ENCODE measurements at regions not wholly inside any gene's neighbourhood (a gene's known extent, or its start where the extent isn't known, plus 50 kb on each side); places are given as distances from the start of the nearest gene placed in this dataset.

DNA sequence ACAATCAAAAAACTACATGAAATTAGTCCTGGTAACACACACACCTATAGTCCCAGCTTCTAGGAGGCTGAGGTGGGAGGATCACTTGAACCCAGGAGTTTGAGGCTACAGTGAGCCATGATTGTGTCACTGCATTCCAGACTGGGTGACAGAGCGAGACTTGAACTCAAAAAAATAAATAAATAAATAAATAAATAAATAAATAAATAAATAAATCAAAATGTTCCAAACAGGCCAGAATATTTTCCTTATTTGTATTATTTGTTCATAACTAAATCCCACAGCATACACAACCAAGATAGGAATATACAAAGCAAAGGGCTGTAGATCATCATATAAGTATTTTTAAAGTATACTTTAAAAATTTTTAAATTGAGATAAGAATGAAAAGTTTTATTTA, 537.2 kb upstream of the CDH8 start:
- no peaks in the 10 kb centered on the region for H3K27me3 Mint-ChIP-seq (ENCODE audit: low read depth)
- H3K4me3 Mint-ChIP-seq: no peak overlapping the region
- H2AFZ ChIP-seq (ENCODE audit: low read length): no peak overlapping the region
- no peaks in the 10 kb centered on the region for H3K23me2 ChIP-seq (ENCODE audit: insufficient read length, low read depth, low read length, poor library complexity, severe bottlenecking)
- no peaks in the 10 kb centered on the region for H3K9me3 ChIP-seq (ENCODE audit: control insufficient read depth, low read depth, low read length)
- no peak overlapping the region for H3K18ac ChIP-seq (ENCODE audit: insufficient read length, low read depth, low read length)
- H4K8ac ChIP-seq (replicated peaks; ENCODE audit: insufficient read length, low read depth, low read length): no peak overlapping the region
- no peak overlapping the region for H2BK5ac ChIP-seq (ENCODE audit: insufficient read length, low read length)
- H3K9ac ChIP-seq (ENCODE audit: extremely low read depth, insufficient read length, low read length): no peak overlapping the region
- H4K91ac ChIP-seq (ENCODE audit: insufficient read length, low read depth, low read length): no peak overlapping the region
- H4K20me1 ChIP-seq (ENCODE audit: control insufficient read depth, insufficient read depth, insufficient read length): no peaks in the 10 kb centered on the region
- no peak overlapping the region for H3T11ph ChIP-seq (ENCODE audit: low read length)
- no peak overlapping the region for H3K23ac ChIP-seq (ENCODE audit: insufficient read length, low read depth, low read length)
- H3K56ac ChIP-seq (ENCODE audit: insufficient read length, low read depth, low read length): no peak overlapping the region
- H2AK5ac ChIP-seq (ENCODE audit: insufficient read length, low read length): no peak overlapping the region
- H3K4me1 ChIP-seq (ENCODE audit: insufficient read depth, low read length): no peaks in the 10 kb centered on the region
- no peak overlapping the region for H3K4ac ChIP-seq (ENCODE audit: low read depth, low read length)
- no peak overlapping the region for H3K27ac ChIP-seq (ENCODE audit: insufficient read length, low read depth, low read length)
- H2BK20ac ChIP-seq (ENCODE audit: low read depth, low read length, poor library complexity, severe bottlenecking): no peak overlapping the region
- no peaks in the 10 kb centered on the region for H3K4me1 Mint-ChIP-seq
- H3K4me2 ChIP-seq (ENCODE audit: insufficient read depth, insufficient read length, low read length): no peak overlapping the region
- H2BK12ac ChIP-seq (ENCODE audit: insufficient read length, low read depth, low read length): no peak overlapping the region
- no peak overlapping the region for H4K5ac ChIP-seq (ENCODE audit: insufficient read length, low read depth, low read length)
- no peak overlapping the region for H2BK15ac ChIP-seq (ENCODE audit: low read depth, low read length)
- no peaks in the 10 kb centered on the region for H3K9me3 Mint-ChIP-seq
- H3K14ac ChIP-seq (ENCODE audit: insufficient read depth, low read length): no peak overlapping the region
- DNase-seq: no peak
- H3K27me3 ChIP-seq (ENCODE audit: insufficient read depth, low read length): no peaks in the 10 kb centered on the region
- no CpG with 5 or more reads among the region's 1 CpG for WGBS (ENCODE audit: extremely low coverage, insufficient read length, low lambda C conversion rate)
- H3K27ac Mint-ChIP-seq: no peak overlapping the region
- H3K36me3 Mint-ChIP-seq (ENCODE audit: insufficient read depth in 1 of 3, low read depth in 3 of 3): no peaks in the 10 kb centered on the region; a peak in 1 of 7 replicates
- H3K79me2 ChIP-seq (ENCODE audit: insufficient read depth, low read length): no peaks in the 10 kb centered on the region
- TF ChIP-seq, protein P1, sequence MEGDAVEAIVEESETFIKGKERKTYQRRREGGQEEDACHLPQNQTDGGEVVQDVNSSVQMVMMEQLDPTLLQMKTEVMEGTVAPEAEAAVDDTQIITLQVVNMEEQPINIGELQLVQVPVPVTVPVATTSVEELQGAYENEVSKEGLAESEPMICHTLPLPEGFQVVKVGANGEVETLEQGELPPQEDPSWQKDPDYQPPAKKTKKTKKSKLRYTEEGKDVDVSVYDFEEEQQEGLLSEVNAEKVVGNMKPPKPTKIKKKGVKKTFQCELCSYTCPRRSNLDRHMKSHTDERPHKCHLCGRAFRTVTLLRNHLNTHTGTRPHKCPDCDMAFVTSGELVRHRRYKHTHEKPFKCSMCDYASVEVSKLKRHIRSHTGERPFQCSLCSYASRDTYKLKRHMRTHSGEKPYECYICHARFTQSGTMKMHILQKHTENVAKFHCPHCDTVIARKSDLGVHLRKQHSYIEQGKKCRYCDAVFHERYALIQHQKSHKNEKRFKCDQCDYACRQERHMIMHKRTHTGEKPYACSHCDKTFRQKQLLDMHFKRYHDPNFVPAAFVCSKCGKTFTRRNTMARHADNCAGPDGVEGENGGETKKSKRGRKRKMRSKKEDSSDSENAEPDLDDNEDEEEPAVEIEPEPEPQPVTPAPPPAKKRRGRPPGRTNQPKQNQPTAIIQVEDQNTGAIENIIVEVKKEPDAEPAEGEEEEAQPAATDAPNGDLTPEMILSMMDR (conservative IDR thresholded peaks at IDR 0.05): no peak
- H2BK120ac ChIP-seq (ENCODE audit: low read depth, low read length, poor library complexity, severe bottlenecking): no peak overlapping the region
- H3K79me1 ChIP-seq (ENCODE audit: insufficient read depth, low read depth, low read length, poor library complexity, severe bottlenecking): no peaks in the 10 kb centered on the region

Measured in H9 (cell line).